DND-41 (cell line): ENCODE measurements at regions not wholly inside any gene's neighbourhood (a gene's known extent, or its start where the extent isn't known, plus 50 kb on each side); places are given as distances from the start of the nearest gene placed in this dataset.

Source experiments
- EZH2 ChIP-seq: IDR thresholded peaks from 3 replicates; pipeline ENCODE4 v1.6.1; 2012; ENCODE audit warnings: borderline replicate concordance, low read depth, mild to moderate bottlenecking, moderate library complexity, low read length, inconsistent platforms; ENCODE audit not compliant: severe bottlenecking
- TF ChIP-seq, protein P1 (sequence below): IDR thresholded peaks from 2 replicates; pipeline ENCODE4 v1.5.1; 2012; ENCODE audit warnings: borderline replicate concordance, low read length, moderate library complexity, mild to moderate bottlenecking; ENCODE audit not compliant: poor library complexity, severe bottlenecking; ENCODE audit errors: extremely low read depth

- TF ChIP-seq, protein P1, sequence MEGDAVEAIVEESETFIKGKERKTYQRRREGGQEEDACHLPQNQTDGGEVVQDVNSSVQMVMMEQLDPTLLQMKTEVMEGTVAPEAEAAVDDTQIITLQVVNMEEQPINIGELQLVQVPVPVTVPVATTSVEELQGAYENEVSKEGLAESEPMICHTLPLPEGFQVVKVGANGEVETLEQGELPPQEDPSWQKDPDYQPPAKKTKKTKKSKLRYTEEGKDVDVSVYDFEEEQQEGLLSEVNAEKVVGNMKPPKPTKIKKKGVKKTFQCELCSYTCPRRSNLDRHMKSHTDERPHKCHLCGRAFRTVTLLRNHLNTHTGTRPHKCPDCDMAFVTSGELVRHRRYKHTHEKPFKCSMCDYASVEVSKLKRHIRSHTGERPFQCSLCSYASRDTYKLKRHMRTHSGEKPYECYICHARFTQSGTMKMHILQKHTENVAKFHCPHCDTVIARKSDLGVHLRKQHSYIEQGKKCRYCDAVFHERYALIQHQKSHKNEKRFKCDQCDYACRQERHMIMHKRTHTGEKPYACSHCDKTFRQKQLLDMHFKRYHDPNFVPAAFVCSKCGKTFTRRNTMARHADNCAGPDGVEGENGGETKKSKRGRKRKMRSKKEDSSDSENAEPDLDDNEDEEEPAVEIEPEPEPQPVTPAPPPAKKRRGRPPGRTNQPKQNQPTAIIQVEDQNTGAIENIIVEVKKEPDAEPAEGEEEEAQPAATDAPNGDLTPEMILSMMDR: no peak
- TF ChIP-seq EZH2: no peak
Measured at GRCh38 chr5:67333171-67333570, 136.6 kb upstream of the CD180 start.
